ENCODE measurements at regions not wholly inside any gene's neighbourhood (a gene's known extent, or its start where the extent isn't known, plus 50 kb on each side); places are given as distances from the start of the nearest gene placed in this dataset.

- TF ChIP-seq CTCF (IDR thresholded peaks at IDR 0.05; ENCODE audit: borderline replicate concordance, insufficient read depth, low read depth, low read length): no peak
- no peak overlapping the region for H3K4me3 ChIP-seq (ENCODE audit: low read depth, low read length)
These were observed 440.1 kb downstream of the CBLN4 start for GRCh38 chr20:55565096-55565773.

- TF ChIP-seq CTCF (IDR thresholded peaks at IDR 0.05; ENCODE audit: borderline replicate concordance, insufficient read depth, low read depth, low read length): no peak
- no peak overlapping the region for H3K4me3 ChIP-seq (ENCODE audit: low read depth, low read length)
These were observed 444.1 kb downstream of the CBLN4 start for GRCh38 chr20:55561259-55561658.

GRCh38 chr20:55557191-55557590, 448.1 kb downstream of the CBLN4 start:
- H3K4me3 ChIP-seq (ENCODE audit: low read depth, low read length): no peak overlapping the region
- TF ChIP-seq CTCF (IDR thresholded peaks at IDR 0.05; ENCODE audit: borderline replicate concordance, insufficient read depth, low read depth, low read length): no peak

GRCh38 chr20:55555075-55555650, 450.2 kb downstream of the CBLN4 start:
- H3K4me3 ChIP-seq (ENCODE audit: low read depth, low read length): no peak overlapping the region
- no peak for TF ChIP-seq CTCF (IDR thresholded peaks at IDR 0.05; ENCODE audit: borderline replicate concordance, insufficient read depth, low read depth, low read length)

- no peak overlapping the region for H3K4me3 ChIP-seq (ENCODE audit: low read depth, low read length)
- TF ChIP-seq CTCF (IDR thresholded peaks at IDR 0.05; ENCODE audit: borderline replicate concordance, insufficient read depth, low read depth, low read length): no peak
These were observed 460.7 kb downstream of the CBLN4 start for GRCh38 chr20:55544638-55545037.

- no peak for TF ChIP-seq CTCF (IDR thresholded peaks at IDR 0.05; ENCODE audit: borderline replicate concordance, insufficient read depth, low read depth, low read length)
- H3K4me3 ChIP-seq (ENCODE audit: low read depth, low read length): no peak overlapping the region
These were observed 464.8 kb downstream of the CBLN4 start for GRCh38 chr20:55540486-55540885.

GRCh38 chr20:55540013-55540412, 465.3 kb downstream of the CBLN4 start:
- TF ChIP-seq CTCF (IDR thresholded peaks at IDR 0.05; ENCODE audit: borderline replicate concordance, insufficient read depth, low read depth, low read length): no peak
- H3K4me3 ChIP-seq (ENCODE audit: low read depth, low read length): no peak overlapping the region
